H1 (cell line): ENCODE measurements at regions not wholly inside any gene's neighbourhood (a gene's known extent, or its start where the extent isn't known, plus 50 kb on each side); places are given as distances from the start of the nearest gene placed in this dataset.

Experiments used
- CTCF ChIA-PET: fragments of 300-600 bp; sonication (Branson Sonifier 250); formaldehyde crosslinking; loops from one replicate; lab custom pipeline; 2021; ENCODE audit not compliant: partially characterized antibody; lab: Charles Lee
- POLR2A ChIA-PET: fragments of 300-600 bp; sonication (Branson Sonifier 250); formaldehyde crosslinking; loops from one replicate; lab custom pipeline; 2021; ENCODE audit warnings: inconsistent platforms; ENCODE audit not compliant: partially characterized antibody; lab: Charles Lee
- DNase-seq, 2 experiments: peaks; one replicate each; pipeline versions ENCODE4 v3.0.0 to v3.0.0-alpha.2; 2010 to 2022; ENCODE audit warnings: low spot score in 2 of 2, low read depth in 1 of 2, mixed read lengths in 1 of 2
- FAIRE-seq: peaks from 2 replicates; lab custom pipeline; 2011; peaks lifted over from hg19 to GRCh38; lab: Jason Lieb, UNC
- H2AFZ ChIP-seq: 2 replicates; pipeline ENCODE4 v1.8.1; 2012; ENCODE audit warnings: low read length, inconsistent platforms
- H2AK5ac ChIP-seq: 2 replicates; pipeline ENCODE4 v1.6.1; 2013; ENCODE audit warnings: low read depth, low read length
- H2BK120ac ChIP-seq: replicated peaks from 2 replicates; pipeline ENCODE3; 2013; ENCODE audit warnings: low read depth, low read length, inconsistent platforms
- H2BK12ac ChIP-seq: 2 replicates; pipeline ENCODE4 v1.6.1; 2013; ENCODE audit warnings: low read depth, low read length
- H2BK15ac ChIP-seq: 2 replicates; pipeline ENCODE4 v1.6.1; 2013; ENCODE audit warnings: low read length
- H2BK20ac ChIP-seq: 2 replicates; pipeline ENCODE4 v1.6.1; 2013; ENCODE audit warnings: low read length
- H2BK5ac ChIP-seq: 2 replicates; pipeline ENCODE4 v1.6.1; 2013; ENCODE audit warnings: low read depth, low read length
- H3K14ac ChIP-seq: 2 replicates; pipeline ENCODE4 v1.6.1; 2013; ENCODE audit warnings: inconsistent platforms; ENCODE audit not compliant: insufficient read length
- H3K18ac ChIP-seq: 2 replicates; pipeline ENCODE4 v1.6.1; 2013; ENCODE audit warnings: low read length; ENCODE audit errors: extremely low read depth
- H3K23ac ChIP-seq: 2 replicates; pipeline ENCODE4 v1.6.1; 2013; ENCODE audit warnings: inconsistent platforms; ENCODE audit not compliant: insufficient read length
- H3K23me2 ChIP-seq: 2 replicates; pipeline ENCODE4 v1.6.1; 2013; ENCODE audit warnings: low read depth, low read length
- H3K27ac ChIP-seq: 2 replicates; pipeline ENCODE4 v1.6.1; 2011; ENCODE audit warnings: low read depth, low read length, inconsistent platforms
- H3K27me3 ChIP-seq, 4 experiments: replicated peaks in 1 of 4; 1 replicate in 1 of 4; 2 replicates in 3 of 4; pipeline versions ENCODE4 v1.6.1 to v1.8.1; 2011 to 2013; ENCODE audit warnings: low read length in 3 of 4, mild to moderate bottlenecking in 3 of 4, inconsistent platforms in 2 of 4, mixed read lengths in 2 of 4, moderate library complexity in 1 of 4; ENCODE audit not compliant: control insufficient read depth in 3 of 4, insufficient read depth in 3 of 4; ENCODE audit errors: extremely low read depth in 1 of 4
- H3K36me3 ChIP-seq, 4 experiments: 2 replicates each; pipeline versions ENCODE4 v1.6.1 to v1.8.1; 2011 to 2013; ENCODE audit warnings: mild to moderate bottlenecking in 4 of 4, low read length in 3 of 4, moderate library complexity in 2 of 4, control low read depth in 1 of 4, inconsistent platforms in 1 of 4; ENCODE audit not compliant: insufficient read depth in 4 of 4, control insufficient read depth in 2 of 4
- H3K4ac ChIP-seq: replicated peaks from 2 replicates; pipeline ENCODE3; 2013; ENCODE audit warnings: low read length, low read depth, mixed read lengths, inconsistent platforms; ENCODE audit not compliant: insufficient read length
- H3K4me1 ChIP-seq, 4 experiments: replicated peaks in 1 of 4; 1 replicate in 1 of 4; 2 replicates in 3 of 4; pipeline versions ENCODE4 v1.6.1 to v1.8.1; 2011 to 2013; ENCODE audit warnings: low read length in 3 of 4, inconsistent platforms in 2 of 4, mixed read lengths in 1 of 4; ENCODE audit not compliant: insufficient read depth in 4 of 4, control insufficient read depth in 3 of 4
- H3K4me2 ChIP-seq, 2 experiments: 2 replicates each; pipeline versions ENCODE4 v1.6.1 to v1.8.1; 2011 to 2013; ENCODE audit warnings: low read depth in 2 of 2, low read length in 2 of 2, control low read depth in 1 of 2, inconsistent platforms in 1 of 2, mild to moderate bottlenecking in 1 of 2; ENCODE audit not compliant: insufficient read depth in 1 of 2
- H3K4me3 ChIP-seq, 4 experiments: fragments of 200-600, 300-600 bp in 1 of 4; sonication (generic), shearing (Covaris generic), sonication (Bioruptor Twin) in 1 of 4; 2 replicates each; pipeline versions ENCODE4 v1.5.1 to v1.8.1; 2011 to 2016; ENCODE audit warnings: low read length in 4 of 4, low read depth in 3 of 4, control low read depth in 2 of 4, inconsistent platforms in 2 of 4, mild to moderate bottlenecking in 2 of 4, mixed read lengths in 1 of 4, moderate library complexity in 1 of 4; ENCODE audit not compliant: insufficient read depth in 2 of 4; ENCODE audit errors: extremely low read depth in 1 of 4
- H3K56ac ChIP-seq: replicated peaks from 2 replicates; pipeline ENCODE3; 2013; ENCODE audit warnings: low read depth, mild to moderate bottlenecking, mixed read lengths, low read length, inconsistent platforms; ENCODE audit not compliant: insufficient read length
- H3K79me1 ChIP-seq: 2 replicates; pipeline ENCODE4 v1.6.1; 2013; ENCODE audit warnings: low read depth, low read length, control low read depth
- H3K79me2 ChIP-seq, 2 experiments: 2 replicates each; pipeline versions ENCODE4 v1.6.1 to v1.8.1; 2012 to 2013; ENCODE audit warnings: low read length in 2 of 2, mild to moderate bottlenecking in 2 of 2, inconsistent platforms in 1 of 2; ENCODE audit not compliant: insufficient read depth in 2 of 2, control insufficient read depth in 1 of 2
- H3K9ac ChIP-seq, 4 experiments: replicated peaks in 1 of 4; 1 replicate in 1 of 4; 2 replicates in 3 of 4; pipeline versions ENCODE4 v1.6.1 to v1.8.1; 2011 to 2013; ENCODE audit warnings: low read depth in 3 of 4, low read length in 3 of 4, control low read depth in 2 of 4, mild to moderate bottlenecking in 2 of 4, moderate library complexity in 2 of 4, inconsistent platforms in 1 of 4; ENCODE audit errors: extremely low read depth in 1 of 4
- H3K9me3 ChIP-seq, 2 experiments: 2 replicates each; pipeline versions ENCODE4 v1.6.1 to v1.8.1; 2012 to 2013; ENCODE audit warnings: mild to moderate bottlenecking in 2 of 2, moderate library complexity in 2 of 2, control low read depth in 1 of 2, inconsistent platforms in 1 of 2, low read depth in 1 of 2, low read length in 1 of 2, mixed read lengths in 1 of 2; ENCODE audit not compliant: insufficient read depth in 2 of 2
- H4K20me1 ChIP-seq, 2 experiments: replicated peaks in 1 of 2; 2 replicates each; pipeline versions ENCODE3 to v1.8.1; 2011 to 2013; ENCODE audit warnings: inconsistent platforms in 2 of 2, low read length in 2 of 2, mild to moderate bottlenecking in 1 of 2; ENCODE audit not compliant: insufficient read depth in 2 of 2, control insufficient read depth in 1 of 2
- H4K5ac ChIP-seq: 2 replicates; pipeline ENCODE4 v1.6.1; 2013; ENCODE audit warnings: low read length, low read depth, mixed read lengths, inconsistent platforms; ENCODE audit not compliant: insufficient read length
- H4K8ac ChIP-seq: 2 replicates; pipeline ENCODE4 v1.8.0; 2013; ENCODE audit warnings: mild to moderate bottlenecking, moderate library complexity, low read length, inconsistent platforms; ENCODE audit not compliant: insufficient read depth; ENCODE audit errors: extremely low read depth
- H4K91ac ChIP-seq: replicated peaks from 2 replicates; pipeline ENCODE3; 2013; ENCODE audit warnings: low read length, mixed read lengths, inconsistent platforms; ENCODE audit not compliant: insufficient read length
- KDM1A ChIP-seq: fragments of 200-600, 300-600 bp; sonication (generic); IDR thresholded peaks from 2 replicates; pipeline ENCODE4 v1.7.1; 2016; ENCODE audit warnings: mild to moderate bottlenecking, low read length, borderline replicate concordance
- SP4 ChIP-seq: IDR thresholded peaks from 2 replicates; pipeline ENCODE4 v1.6.1; 2012; ENCODE audit warnings: low read length, inconsistent platforms
- YY1 ChIP-seq: IDR thresholded peaks from 2 replicates; pipeline ENCODE4 v1.6.1; 2011; ENCODE audit warnings: low read depth, mild to moderate bottlenecking, low read length
- WGBS, 2 experiments: shearing (Covaris generic) in 1 of 2; methylation state at CpG; one replicate each; pipeline versions ENCODE4 v1.1.6 to v1.1.7; 2013 to 2015; ENCODE audit warnings: low lambda C conversion rate in 2 of 2, mixed read lengths in 2 of 2, inconsistent platforms in 1 of 2, low coverage in 1 of 2, missing lambda C conversion rate in 1 of 2; ENCODE audit not compliant: insufficient replicate concordance in 2 of 2, insufficient coverage in 1 of 2, insufficient read length in 1 of 2; ENCODE audit errors: extremely low coverage in 1 of 2, missing lambda C conversion rate in 1 of 2; 5-methylcytosine and 5-hydroxymethylcytosine counted together

GRCh38 chr1:94345148-94345721, 73.0 kb upstream of the ABCD3 start:
- Histone ChIP-seq H2BK15ac (no peak overlapping the region), H4K5ac (no peak overlapping the region), H3K23me2 (no peaks in the 10 kb centered on the region; the same call in 1 of the 2 replicates), H3K9me3 (no peaks in the 10 kb centered on the region), H3K23ac (no peak overlapping the region), H2AK5ac (no peak overlapping the region), H2BK20ac (no peak overlapping the region), H4K8ac (peak overlapping the region; percentile 57; the same call in 1 of the 2 replicates), H3K4me2 (no peak overlapping the region), H2AFZ (no peak overlapping the region), H3K18ac (no peak overlapping the region), H3K14ac (no peak overlapping the region), H3K79me2 (no peaks in the 10 kb centered on the region), H4K20me1 (no peaks in the 10 kb centered on the region), H2BK12ac (no peak overlapping the region), H4K91ac (no peak overlapping the region), H3K27ac (no peak overlapping the region), H3K79me1 (no peaks in the 10 kb centered on the region), H2BK120ac (no peak overlapping the region), H3K27me3 (no peaks in the 10 kb centered on the region; a peak in 1 of 7 replicates), H3K56ac (no peak overlapping the region), H3K9ac (no peak overlapping the region), H3K4ac (no peak overlapping the region), H2BK5ac (no peak overlapping the region), H3K36me3 (no peaks in the 10 kb centered on the region), H3K4me3 (no peak overlapping the region), H3K4me1 (no peaks in the 10 kb centered on the region)
- POLR2A ChIA-PET, result no interaction called here
- no peak for TF ChIP-seq SP4
- TF ChIP-seq YY1, result no peak
- no peak for TF ChIP-seq KDM1A
- FAIRE-seq (no peak), DNase-seq (no peak)
- 91% methylated on average over 4 of the region's 4 CpGs; no CpG with 5 or more reads in 1 of the 2 experiments for WGBS, 2 experiments
- CTCF ChIA-PET, result interaction anchor here (0.7 to 21.6 kb wide), 4 partner anchors 10 to 312 kb away, joined by 3 to 807 read pairs (median 208); no protein-coding TSS in a partner anchor
